IMR-90 (cell line): ENCODE measurements at regions not wholly inside any gene's neighbourhood (a gene's known extent, or its start where the extent isn't known, plus 50 kb on each side); places are given as distances from the start of the nearest gene placed in this dataset.

ENCODE experiments used
- ATAC-seq: fragments of 200-7000 bp; cut with Tn5 transposase; 2 replicates; pipeline ENCODE4 v1.9.1; 2020; ENCODE audit warnings: low read depth, mild to moderate bottlenecking, moderate library complexity
- BruUV-seq: library from RNA; stranded (reverse); fragments of 400-500 nt; replicated peaks from 2 replicates; lab custom pipeline; 2021; lab: Mats Ljungman, UMichigan
- CTCF ChIA-PET: fragments of 300-600 bp; formaldehyde crosslinking; extraction: SDS; loops from one replicate; lab custom pipeline; 2021; ENCODE audit warnings: antibody characterized with exemption; lab: Yijun Ruan, JAX
- POLR2A ChIA-PET: fragments of 300-600 bp; sonication (Branson Sonifier 250); formaldehyde crosslinking; loops from one replicate; lab custom pipeline; 2022; ENCODE audit warnings: antibody characterized with exemption; ENCODE audit not compliant: unreplicated experiment; lab: Charles Lee
- DNase-seq: peaks from one replicate; pipeline ENCODE4 v3.0.0; 2013
- H2AFZ ChIP-seq: replicated peaks from 2 replicates; pipeline ENCODE3; 2013; ENCODE audit warnings: low read length, mild to moderate bottlenecking; ENCODE audit not compliant: poor library complexity
- H2AK5ac ChIP-seq: 2 replicates; pipeline ENCODE4 v1.6.1; 2013; ENCODE audit warnings: low read depth, low read length, inconsistent platforms
- H2AK9ac ChIP-seq: replicated peaks from 2 replicates; pipeline ENCODE3; 2013; ENCODE audit warnings: mild to moderate bottlenecking, low read depth, low read length, moderate library complexity; ENCODE audit not compliant: poor library complexity
- H2BK120ac ChIP-seq: 2 replicates; pipeline ENCODE4 v1.6.1; 2013; ENCODE audit warnings: low read depth, low read length, inconsistent platforms
- H2BK15ac ChIP-seq: 3 replicates; pipeline ENCODE4 v1.6.1; 2013; ENCODE audit warnings: low read depth, low read length, inconsistent platforms
- H2BK20ac ChIP-seq: 2 replicates; pipeline ENCODE4 v1.6.1; 2013; ENCODE audit warnings: low read depth, mild to moderate bottlenecking, inconsistent platforms, low read length, moderate library complexity
- H2BK5ac ChIP-seq: 2 replicates; pipeline ENCODE4 v1.6.1; 2013; ENCODE audit warnings: mild to moderate bottlenecking, low read depth, low read length, inconsistent platforms; ENCODE audit not compliant: poor library complexity, severe bottlenecking
- H3K14ac ChIP-seq: replicated peaks from 2 replicates; pipeline ENCODE4 v1.6.1; 2013; ENCODE audit warnings: low read depth, low read length, inconsistent platforms
- H3K18ac ChIP-seq: 2 replicates; pipeline ENCODE4 v1.6.1; 2013; ENCODE audit warnings: low read depth, low read length, control low read depth
- H3K23ac ChIP-seq: 2 replicates; pipeline ENCODE4 v1.6.1; 2013; ENCODE audit warnings: low read depth, low read length, inconsistent platforms
- H3K27ac ChIP-seq: 2 replicates; pipeline ENCODE4 v1.5.1; 2013; ENCODE audit warnings: mild to moderate bottlenecking, control low read depth, low read length; ENCODE audit not compliant: insufficient read depth
- H3K27me3 ChIP-seq: 2 replicates; pipeline ENCODE4 v1.6.1; 2013; ENCODE audit warnings: low read length; ENCODE audit not compliant: control insufficient read depth, insufficient read depth
- H3K36me3 ChIP-seq: 2 replicates; pipeline ENCODE4 v1.6.1; 2013; ENCODE audit warnings: low read length, mixed read lengths; ENCODE audit not compliant: control insufficient read depth, insufficient read depth
- H3K4ac ChIP-seq: 2 replicates; pipeline ENCODE4 v1.6.1; 2013; ENCODE audit warnings: low read depth, low read length, inconsistent platforms
- H3K4me1 ChIP-seq: 2 replicates; pipeline ENCODE4 v1.6.1; 2013; ENCODE audit warnings: low read length, mixed read lengths; ENCODE audit not compliant: control insufficient read depth, insufficient read depth
- H3K4me2 ChIP-seq: 2 replicates; pipeline ENCODE4 v1.6.1; 2013; ENCODE audit warnings: low read depth, mild to moderate bottlenecking, control low read depth, low read length, moderate library complexity
- H3K4me3 ChIP-seq: 2 replicates; pipeline ENCODE4 v1.5.1; 2013; ENCODE audit warnings: low read depth, mild to moderate bottlenecking, control low read depth, low read length, moderate library complexity; ENCODE audit not compliant: insufficient read depth
- H3K56ac ChIP-seq: 2 replicates; pipeline ENCODE4 v1.6.1; 2013; ENCODE audit warnings: low read length, inconsistent platforms; ENCODE audit not compliant: insufficient read depth; ENCODE audit errors: extremely low read depth
- H3K79me1 ChIP-seq, 2 experiments: 2 replicates each; pipeline ENCODE4 v1.6.1; 2013; ENCODE audit warnings: low read length in 2 of 2, inconsistent platforms in 1 of 2, low read depth in 1 of 2
- H3K9ac ChIP-seq: 2 replicates; pipeline ENCODE4 v1.6.1; 2013; ENCODE audit warnings: low read depth, low read length, control low read depth
- H3K9me1 ChIP-seq: 2 replicates; pipeline ENCODE4 v1.6.1; 2013; ENCODE audit warnings: low read length, inconsistent platforms; ENCODE audit not compliant: insufficient read depth
- H3K9me3 ChIP-seq: 2 replicates; pipeline ENCODE4 v1.6.1; 2013; ENCODE audit warnings: low read length; ENCODE audit not compliant: control insufficient read depth, insufficient read depth
- H4K20me1 ChIP-seq: 2 replicates; pipeline ENCODE4 v1.6.1; 2013; ENCODE audit warnings: low read length, inconsistent platforms; ENCODE audit not compliant: insufficient read depth
- H4K5ac ChIP-seq: 2 replicates; pipeline ENCODE4 v1.6.1; 2013; ENCODE audit warnings: mild to moderate bottlenecking, low read depth, low read length, control low read depth
- H4K8ac ChIP-seq, 2 experiments: 2 replicates each; pipeline ENCODE4 v1.6.1; 2013; ENCODE audit warnings: low read depth in 2 of 2, low read length in 2 of 2, control low read depth in 1 of 2, inconsistent platforms in 1 of 2
- H4K91ac ChIP-seq: 2 replicates; pipeline ENCODE4 v1.6.1; 2013; ENCODE audit warnings: low read depth, low read length, inconsistent platforms; ENCODE audit not compliant: insufficient read depth
- BHLHE40 ChIP-seq: fragments of 150-350 bp; IDR thresholded peaks from 2 replicates; pipeline ENCODE4 v1.6.1; 2016; ENCODE audit warnings: mild to moderate bottlenecking, low read depth, low read length
- CEBPB ChIP-seq: IDR thresholded peaks from 2 replicates; pipeline ENCODE4 v1.6.1; 2012; ENCODE audit warnings: low read depth, low read length, improper control_type of control experiment
- CHD1 ChIP-seq: IDR thresholded peaks from 2 replicates; pipeline ENCODE4 v1.6.1; 2012; ENCODE audit warnings: low read depth, low read length, improper control_type of control experiment
- CTCF ChIP-seq: conservative IDR thresholded peaks from 2 replicates; pipeline ENCODE4 v1.5.1; 2012; ENCODE audit warnings: mild to moderate bottlenecking, low read depth, low read length, improper control_type of control experiment
- ELK1 ChIP-seq: fragments of 150-350 bp; IDR thresholded peaks from 2 replicates; pipeline ENCODE4 v1.6.1; 2016; ENCODE audit warnings: low read depth, mild to moderate bottlenecking, low read length, moderate library complexity, borderline replicate concordance
- FOS ChIP-seq: fragments of 150-350 bp; IDR thresholded peaks from 2 replicates; pipeline ENCODE4 v1.6.1; 2016; ENCODE audit warnings: low read depth, low read length
- MAFK ChIP-seq: IDR thresholded peaks from 2 replicates; pipeline ENCODE4 v1.6.1; 2012; ENCODE audit warnings: low read depth, low read length, improper control_type of control experiment
- MAZ ChIP-seq: IDR thresholded peaks from 2 replicates; pipeline ENCODE4 v1.6.1; 2012; ENCODE audit warnings: low read depth, mild to moderate bottlenecking, low read length, improper control_type of control experiment, moderate library complexity, borderline replicate concordance
- MXI1 ChIP-seq: IDR thresholded peaks from 2 replicates; pipeline ENCODE4 v1.6.1; 2012; ENCODE audit warnings: low read depth, mild to moderate bottlenecking, low read length, moderate library complexity, borderline replicate concordance
- NFE2L2 ChIP-seq: fragments of 150-350 bp; IDR thresholded peaks from 2 replicates; pipeline ENCODE4 v1.6.1; 2016; ENCODE audit warnings: low read depth, mild to moderate bottlenecking, low read length
- POLR2A ChIP-seq: IDR thresholded peaks from 2 replicates; pipeline ENCODE4 v1.6.1; 2012; ENCODE audit warnings: mild to moderate bottlenecking, low read depth, low read length
- RAD21 ChIP-seq: IDR thresholded peaks from 2 replicates; pipeline ENCODE4 v1.6.1; 2012; ENCODE audit warnings: low read length, improper control_type of control experiment
- RCOR1 ChIP-seq: IDR thresholded peaks from 2 replicates; pipeline ENCODE4 v1.6.1; 2012; ENCODE audit warnings: mild to moderate bottlenecking, low read length, improper control_type of control experiment; ENCODE audit not compliant: insufficient replicate concordance
- RFX5 ChIP-seq: IDR thresholded peaks from 2 replicates; pipeline ENCODE4 v1.8.0; 2012; ENCODE audit warnings: low read depth, mild to moderate bottlenecking, low read length, moderate library complexity
- SMC3 ChIP-seq: fragments of 150-350 bp; IDR thresholded peaks from 2 replicates; pipeline ENCODE4 v1.6.1; 2016; ENCODE audit warnings: low read depth, mild to moderate bottlenecking, antibody characterized with exemption, low read length, moderate library complexity
- USF2 ChIP-seq: fragments of 150-350 bp; IDR thresholded peaks from 2 replicates; pipeline ENCODE4 v1.6.1; 2017; ENCODE audit warnings: mild to moderate bottlenecking, antibody characterized with exemption, low read length, low read depth
- WGBS, 2 experiments: methylation state at CpG; one replicate each; pipeline versions ENCODE4 v1.1.5 to v1.1.7; 2013; ENCODE audit warnings: missing lambda C conversion rate in 2 of 2; ENCODE audit not compliant: insufficient read length in 1 of 2; ENCODE audit errors: extremely low coverage in 2 of 2; 5-methylcytosine and 5-hydroxymethylcytosine counted together
- dilution Hi-C: fragments of 300-500 bp; cut with HindIII; formaldehyde crosslinking; loops from one replicate; pipeline ENCODE4 v1.14.3; 2018; ENCODE audit warnings: low sequenced_read_pairs; ENCODE audit not compliant: unreplicated experiment
- in situ Hi-C: fragments of 300-500 bp; cut with MboI; formaldehyde crosslinking; loops from 3 replicates; pipeline ENCODE4 v1.14.3; 2019; ENCODE audit warnings: low sequenced_read_pairs, inconsistent platforms, mixed read lengths
- intact Hi-C: fragments of 100-400 bp; cut with micrococcal nuclease; formaldehyde crosslinking; loops from 2 replicates; pipeline ENCODE4 v1.10.0; 2022

GRCh38 chr6:12473494-12473893 is 183.3 kb downstream of the EDN1 start:
- DNase-seq (no peak), ATAC-seq (no peak)
- no CpG with 5 or more reads among the region's 1 CpG for WGBS, 2 experiments
- H3K27me3 ChIP-seq: no peaks in the 10 kb centered on the region
- no peak overlapping the region for H2BK15ac ChIP-seq
- H3K4me1 ChIP-seq: no peaks in the 10 kb centered on the region
- no peaks in the 10 kb centered on the region for H3K9me3 ChIP-seq
- H4K91ac ChIP-seq: no peak overlapping the region
- H2AK5ac ChIP-seq: no peak overlapping the region
- no peak overlapping the region for H2BK5ac ChIP-seq
- no peak overlapping the region for H2AFZ ChIP-seq
- H2BK120ac ChIP-seq: no peak overlapping the region
- H3K36me3 ChIP-seq: no peaks in the 10 kb centered on the region
- intact Hi-C loops: no loop called here
- no peaks in the 10 kb centered on the region for H3K79me1 ChIP-seq
- no peak overlapping the region for H3K4me3 ChIP-seq
- BruUV-seq: no TSS peak
- TF ChIP-seq MAZ (no peak), CHD1 (no peak), POLR2A (no peak), NFE2L2 (no peak), RAD21 (no peak), SMC3 (no peak), MXI1 (no peak), MAFK (no peak), RCOR1 (no peak), CEBPB (no peak), FOS (no peak), RFX5 (no peak), ELK1 (no peak), USF2 (no peak), CTCF (no peak), BHLHE40 (no peak)
- no peak overlapping the region for H3K14ac ChIP-seq
- H4K5ac ChIP-seq: no peak overlapping the region
- dilution Hi-C loops: no loop called here
- POLR2A ChIA-PET: no interaction called here
- H4K8ac ChIP-seq: no peak overlapping the region
- no peak overlapping the region for H2AK9ac ChIP-seq
- H3K56ac ChIP-seq: no peak overlapping the region
- no peak overlapping the region for H3K4ac ChIP-seq
- no peak overlapping the region for H3K9ac ChIP-seq
- H4K20me1 ChIP-seq: no peaks in the 10 kb centered on the region
- no peak overlapping the region for H3K23ac ChIP-seq
- no peak overlapping the region for H3K27ac ChIP-seq
- no peak overlapping the region for H3K4me2 ChIP-seq
- in situ Hi-C loops: no loop called here
- H2BK20ac ChIP-seq: no peak overlapping the region
- no peak overlapping the region for H3K18ac ChIP-seq
- no peaks in the 10 kb centered on the region for H3K9me1 ChIP-seq
- CTCF ChIA-PET: no interaction called here
